LNCaP clone FGC (cell line): ENCODE measurements at regions not wholly inside any gene's neighbourhood (a gene's known extent, or its start where the extent isn't known, plus 50 kb on each side); places are given as distances from the start of the nearest gene placed in this dataset.

Experiments
- DNase-seq: peaks from one replicate; pipeline ENCODE4 v3.0.0-alpha.2; 2011; ENCODE audit warnings: low read depth
- H3K4me3 ChIP-seq: 2 replicates; pipeline ENCODE4 v1.5.1; 2011; ENCODE audit warnings: mild to moderate bottlenecking, low read depth, low read length, control low read depth
- TF ChIP-seq, protein P1 (sequence below): IDR thresholded peaks from 2 replicates; pipeline ENCODE4 v1.5.1; 2012; ENCODE audit warnings: mild to moderate bottlenecking; ENCODE audit not compliant: control insufficient read depth, insufficient read depth; ENCODE audit errors: extremely low read depth

DNA sequence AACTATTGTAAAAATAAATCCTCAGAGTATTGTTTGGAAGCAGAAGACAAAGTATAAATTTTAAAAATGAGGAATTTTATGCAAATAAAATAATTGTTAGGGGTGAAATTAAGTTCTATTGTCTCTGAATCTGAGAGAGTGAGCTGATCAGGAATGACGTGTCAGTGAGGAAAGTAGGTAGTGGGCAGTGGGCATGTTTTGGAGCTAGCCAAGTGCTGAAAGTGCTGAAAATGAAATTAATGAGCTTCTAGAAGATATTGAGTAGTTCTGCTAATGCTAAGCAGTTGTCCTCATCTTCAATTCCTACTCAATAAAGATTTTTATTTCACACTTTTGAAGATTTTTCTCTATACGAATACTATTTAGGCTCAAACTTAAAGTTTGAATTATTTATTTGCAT lies 1167.8 kb upstream of the PCDH20 start:
- no peak for DNase-seq
- H3K4me3 ChIP-seq, result no peak overlapping the region
- TF ChIP-seq, protein P1, sequence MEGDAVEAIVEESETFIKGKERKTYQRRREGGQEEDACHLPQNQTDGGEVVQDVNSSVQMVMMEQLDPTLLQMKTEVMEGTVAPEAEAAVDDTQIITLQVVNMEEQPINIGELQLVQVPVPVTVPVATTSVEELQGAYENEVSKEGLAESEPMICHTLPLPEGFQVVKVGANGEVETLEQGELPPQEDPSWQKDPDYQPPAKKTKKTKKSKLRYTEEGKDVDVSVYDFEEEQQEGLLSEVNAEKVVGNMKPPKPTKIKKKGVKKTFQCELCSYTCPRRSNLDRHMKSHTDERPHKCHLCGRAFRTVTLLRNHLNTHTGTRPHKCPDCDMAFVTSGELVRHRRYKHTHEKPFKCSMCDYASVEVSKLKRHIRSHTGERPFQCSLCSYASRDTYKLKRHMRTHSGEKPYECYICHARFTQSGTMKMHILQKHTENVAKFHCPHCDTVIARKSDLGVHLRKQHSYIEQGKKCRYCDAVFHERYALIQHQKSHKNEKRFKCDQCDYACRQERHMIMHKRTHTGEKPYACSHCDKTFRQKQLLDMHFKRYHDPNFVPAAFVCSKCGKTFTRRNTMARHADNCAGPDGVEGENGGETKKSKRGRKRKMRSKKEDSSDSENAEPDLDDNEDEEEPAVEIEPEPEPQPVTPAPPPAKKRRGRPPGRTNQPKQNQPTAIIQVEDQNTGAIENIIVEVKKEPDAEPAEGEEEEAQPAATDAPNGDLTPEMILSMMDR, result no peak

GRCh38 chr13:62578402-62578801 lies 1162.8 kb upstream of the PCDH20 start:
- TF ChIP-seq, protein P1, result no peak
- no peak overlapping the region for H3K4me3 ChIP-seq
- no peak for DNase-seq

GRCh38 chr13:62564770-62565169 lies 1149.1 kb upstream of the PCDH20 start:
- H3K4me3 ChIP-seq, result no peak overlapping the region
- DNase-seq, result no peak
- TF ChIP-seq, protein P1, result no peak

GRCh38 chr13:62563251-62563650 lies 1147.6 kb upstream of the PCDH20 start:
- no peak overlapping the region for H3K4me3 ChIP-seq
- TF ChIP-seq, protein P1, result no peak
- no peak for DNase-seq

DNA sequence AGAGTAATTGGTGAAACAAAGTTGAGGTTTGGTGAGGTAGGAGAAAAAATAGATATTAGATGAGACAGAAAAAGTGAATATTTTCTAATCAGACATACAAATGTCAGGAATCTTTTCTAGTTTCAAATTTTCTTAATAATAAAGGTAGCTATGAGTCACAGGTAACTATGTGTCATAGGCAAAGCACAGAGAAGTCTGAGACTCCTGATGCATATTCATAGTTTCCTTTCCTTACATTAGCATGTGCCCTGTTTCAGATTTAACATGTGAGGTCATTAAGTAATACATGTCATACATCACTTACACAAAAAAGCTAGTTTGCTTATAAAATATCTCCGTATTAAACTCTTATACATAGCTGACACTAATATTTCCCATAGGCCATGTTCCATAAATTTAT lies 1141.3 kb upstream of the PCDH20 start:
- H3K4me3 ChIP-seq, result no peak overlapping the region
- DNase-seq, result no peak
- TF ChIP-seq, protein P1, result no peak

DNA sequence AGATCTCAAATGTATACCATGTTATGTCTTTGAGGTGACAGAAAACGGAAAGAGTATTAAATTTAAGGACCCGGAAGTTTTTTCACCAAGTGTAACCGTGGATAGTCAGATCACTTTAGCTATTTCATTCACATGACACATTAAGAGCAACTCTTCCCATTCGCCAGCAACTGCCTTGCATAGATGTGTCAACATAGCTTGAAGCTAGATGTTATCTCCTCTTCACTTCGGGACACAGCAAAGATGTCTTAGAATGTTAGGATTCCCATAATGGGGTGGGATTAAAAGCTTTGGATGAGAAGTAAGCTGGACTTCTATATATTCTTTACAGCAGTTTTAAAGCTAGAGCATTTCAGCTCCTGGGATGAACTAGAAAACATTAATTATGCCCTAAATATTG lies 1135.9 kb upstream of the PCDH20 start:
- TF ChIP-seq, protein P1, result no peak
- no peak for DNase-seq
- H3K4me3 ChIP-seq, result no peak overlapping the region

DNA sequence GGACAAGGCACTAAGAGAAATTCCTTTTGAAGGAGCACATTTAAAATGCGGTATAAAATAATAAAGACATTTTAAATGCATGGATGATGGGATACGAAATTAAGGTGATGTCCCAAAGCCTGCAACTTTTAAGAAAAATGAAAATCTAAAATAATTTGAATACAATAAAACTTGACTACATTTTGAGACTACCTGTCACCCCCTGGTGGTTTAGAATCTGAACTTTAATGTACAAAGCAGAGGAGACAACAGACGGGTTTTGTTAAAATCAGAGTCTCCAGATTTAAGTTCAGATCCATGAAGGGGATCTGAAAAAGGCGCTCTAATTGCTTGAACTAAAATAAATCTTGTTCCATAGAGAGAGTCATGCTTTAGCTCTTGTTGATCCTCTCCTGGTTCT lies 1129.3 kb upstream of the PCDH20 start:
- no peak for DNase-seq
- TF ChIP-seq, protein P1, result no peak
- no peak overlapping the region for H3K4me3 ChIP-seq
